Tibial artery (tissue), 4 donors: ENCODE measurements at regions not wholly inside any gene's neighbourhood (a gene's known extent, or its start where the extent isn't known, plus 50 kb on each side); places are given as distances from the start of the nearest gene placed in this dataset.
"Not testable (repeated sequence)": the region's sequence is repeated elsewhere in the genome, so short reads cannot be mapped to it uniquely, and the experiment has no call there.

ENCODE experiments used
- DNase-seq, 2 donors: peaks; one replicate each; pipeline ENCODE4 v3.0.0-alpha.2; 2019
- H3K27ac ChIP-seq, 2 donors: fragments of 200-600 bp; sonication (generic) in 1 of 2; 1 replicate in 1 of 2; 2 replicates in 1 of 2; pipeline ENCODE4 v1.5.1; 2018 to 2019; ENCODE audit warnings: mild to moderate bottlenecking in 1 of 2
- H3K27me3 ChIP-seq, 2 donors: fragments of 200-600 bp; sonication (generic) in 1 of 2; one replicate each; pipeline versions ENCODE4 v1.5.1 to v1.6.0; 2016 to 2019
- H3K36me3 ChIP-seq, 3 donors: fragments of 200-600 bp; sonication (generic) in 2 of 3; one replicate each; pipeline ENCODE4 v1.5.1; 2016 to 2019; ENCODE audit warnings: mild to moderate bottlenecking in 2 of 3
- H3K4me1 ChIP-seq, 4 donors: fragments of 200-600 bp; sonication (generic) in 2 of 4; 1 replicate in 3 of 4; 2 replicates in 1 of 4; pipeline ENCODE4 v1.5.1; 2016 to 2019
- H3K4me3 ChIP-seq, 2 donors: fragments of 200-600 bp; sonication (generic) in 1 of 2; 1 replicate in 1 of 2; 2 replicates in 1 of 2; pipeline ENCODE4 v1.5.1; 2018 to 2019; ENCODE audit warnings: mild to moderate bottlenecking in 2 of 2
- H3K9me3 ChIP-seq, 3 donors: fragments of 200-600 bp; sonication (generic) in 1 of 3; one replicate each; pipeline ENCODE4 v1.5.1; 2016 to 2019
- CTCF ChIP-seq, 2 experiments: fragments of 200-600 bp in 1 of 2; fragments of 450-650 bp in 1 of 2; IDR thresholded peaks; one replicate each; pipeline ENCODE4 v1.5.1; 2017 to 2019; ENCODE audit warnings: antibody characterized with exemption in 2 of 2, mild to moderate bottlenecking in 1 of 2, moderate library complexity in 1 of 2
- intact Hi-C: fragments of 100-400 bp; cut with DNase I; formaldehyde crosslinking; loops from one replicate; pipeline ENCODE4 v1.15.0; 2023; ENCODE audit warnings: low total_unique reads

GRCh38 chr2:72078773-72079172, 68.9 kb downstream of the CYP26B1 start:
- peaks cover 0 to 8% (median 0%) of the 10 kb centered on the region in 3 donors for H3K9me3 ChIP-seq
- H3K4me3 ChIP-seq = no peak overlapping the region
- peaks cover 0 to 10% of the 10 kb centered on the region in 2 donors for H3K27me3 ChIP-seq
- H3K4me1 ChIP-seq = no peaks in the 10 kb centered on the region
- no peaks in the 10 kb centered on the region for H3K36me3 ChIP-seq
- intact Hi-C loops = no loop called here
- no peak overlapping the region for H3K27ac ChIP-seq
- TF ChIP-seq CTCF (IDR thresholded peaks at IDR 0.05) = no peak
- no peak for DNase-seq

GRCh38 chr2:72077702-72078169, 69.9 kb downstream of the CYP26B1 start:
- no peak for DNase-seq
- Histone ChIP-seq H3K4me3 (no peak overlapping the region), H3K9me3 (peaks cover 0 to 19% (median 5%) of the 10 kb centered on the region in 3 donors), H3K4me1 (no peaks in the 10 kb centered on the region), H3K27me3 (peaks cover 0 to 2% of the 10 kb centered on the region in 2 donors), H3K36me3 (no peaks in the 10 kb centered on the region), H3K27ac (no peak overlapping the region)
- intact Hi-C loops = no loop called here
- TF ChIP-seq CTCF (IDR thresholded peaks at IDR 0.05) = no peak

- DNase-seq, H3K4me1 ChIP-seq, H3K27me3 ChIP-seq, H3K27ac ChIP-seq, H3K4me3 ChIP-seq, H3K36me3 ChIP-seq, intact Hi-C loops: not testable (repeated sequence)
- H3K9me3 ChIP-seq = peaks cover 0 to 20% (median 5%) of the 10 kb centered on the region in 3 donors
Observed at GRCh38 chr2:72073373-72073772, 74.3 kb downstream of the CYP26B1 start.

GRCh38 chr2:72064197-72064596, 83.5 kb downstream of the CYP26B1 start:
- H3K27ac ChIP-seq, H3K36me3 ChIP-seq, H3K9me3 ChIP-seq, H3K4me1 ChIP-seq, DNase-seq, H3K27me3 ChIP-seq, H3K4me3 ChIP-seq, intact Hi-C loops: not testable (repeated sequence)

- H3K36me3 ChIP-seq = no peaks in the 10 kb centered on the region
- TF ChIP-seq CTCF (IDR thresholded peaks at IDR 0.05) = no peak
- no peaks in the 10 kb centered on the region for H3K4me1 ChIP-seq
- no peak overlapping the region for H3K27ac ChIP-seq
- DNase-seq = no peak
- H3K4me3 ChIP-seq = no peak overlapping the region
- no peaks in the 10 kb centered on the region for H3K27me3 ChIP-seq
- H3K9me3 ChIP-seq = no peaks in the 10 kb centered on the region
- intact Hi-C loops = no loop called here
Observed at GRCh38 chr2:72062336-72062735, 85.3 kb downstream of the CYP26B1 start.

- no peak overlapping the region for H3K4me3 ChIP-seq
- TF ChIP-seq CTCF (IDR thresholded peaks at IDR 0.05) = no peak
- no peaks in the 10 kb centered on the region for H3K9me3 ChIP-seq
- no peak for DNase-seq
- H3K27me3 ChIP-seq = no peaks in the 10 kb centered on the region
- intact Hi-C loops = no loop called here
- H3K27ac ChIP-seq = no peak overlapping the region
- no peaks in the 10 kb centered on the region for H3K4me1 ChIP-seq
- H3K36me3 ChIP-seq = no peaks in the 10 kb centered on the region
Observed at GRCh38 chr2:72057308-72057707, 90.4 kb downstream of the CYP26B1 start.

GRCh38 chr2:72051971-72052505, 95.6 kb downstream of the CYP26B1 start:
- Histone ChIP-seq H3K27ac (no peak overlapping the region), H3K9me3 (peaks cover 0 to 9% (median 0%) of the 10 kb centered on the region in 3 donors), H3K36me3 (no peaks in the 10 kb centered on the region), H3K4me3 (no peak overlapping the region), H3K27me3 (no peaks in the 10 kb centered on the region), H3K4me1 (no peaks in the 10 kb centered on the region)
- DNase-seq = no peak
- TF ChIP-seq CTCF (IDR thresholded peaks at IDR 0.05) = no peak
- intact Hi-C loops = no loop called here
